Endothelial cell of umbilical vein (primary cell): ENCODE measurements at regions not wholly inside any gene's neighbourhood (a gene's known extent, or its start where the extent isn't known, plus 50 kb on each side); places are given as distances from the start of the nearest gene placed in this dataset.

Experiments used
- BruUV-seq: library from RNA; stranded (reverse); fragments of 400-500 nt; replicated peaks from 2 replicates; lab custom pipeline; 2021; lab: Mats Ljungman, UMichigan
- CTCF ChIA-PET: fragments of 300-600, 350-600 bp; sonication (Branson Sonifier 250); formaldehyde crosslinking; loops from one replicate; lab custom pipeline; 2021; ENCODE audit warnings: antibody characterized with exemption, inconsistent platforms; lab: Charles Lee
- POLR2A ChIA-PET: fragments of 300-600, 350-600 bp; sonication (Branson Sonifier 250); formaldehyde crosslinking; loops from one replicate; lab custom pipeline; 2021; ENCODE audit warnings: antibody characterized with exemption, inconsistent platforms; lab: Charles Lee
- DNase-seq: peaks from one replicate; pipeline ENCODE4 v3.0.0-alpha.2; 2011; ENCODE audit warnings: low read depth, low spot score
- FAIRE-seq: peaks from 2 replicates; lab custom pipeline; 2011; peaks lifted over from hg19 to GRCh38; lab: Jason Lieb, UNC
- H2AFZ ChIP-seq: 2 replicates; pipeline ENCODE4 v1.6.0; 2012; ENCODE audit warnings: low read depth, low read length, control low read depth, inconsistent platforms
- H3K27ac ChIP-seq: 2 replicates; pipeline ENCODE4 v1.5.1; 2011; ENCODE audit warnings: low read depth, mild to moderate bottlenecking, control low read depth, low read length, moderate library complexity; ENCODE audit not compliant: insufficient read depth
- H3K27me3 ChIP-seq, 2 experiments: 2 replicates each; pipeline versions ENCODE4 v1.6.0 to v1.6.1; 2011; ENCODE audit warnings: low read length in 2 of 2, mixed read lengths in 1 of 2; ENCODE audit not compliant: control insufficient read depth in 2 of 2, insufficient read depth in 2 of 2
- H3K36me3 ChIP-seq, 2 experiments: 2 replicates in 1 of 2; 3 replicates in 1 of 2; pipeline ENCODE4 v1.5.1; 2011; ENCODE audit warnings: low read length in 2 of 2, mild to moderate bottlenecking in 1 of 2, moderate library complexity in 1 of 2; ENCODE audit not compliant: control insufficient read depth in 2 of 2, insufficient read depth in 2 of 2; ENCODE audit errors: extremely low read depth in 1 of 2
- H3K4me1 ChIP-seq: 3 replicates; pipeline ENCODE4 v1.5.1; 2011; ENCODE audit warnings: mild to moderate bottlenecking, low read length; ENCODE audit not compliant: control insufficient read depth, insufficient read depth; ENCODE audit errors: extremely low read depth
- H3K4me2 ChIP-seq: 2 replicates; pipeline ENCODE4 v1.6.1; 2011; ENCODE audit warnings: low read length, control low read depth, mixed read lengths; ENCODE audit not compliant: insufficient read depth
- H3K4me3 ChIP-seq, 3 experiments: fragments of 200-600 bp in 1 of 3; sonication (generic), shearing (Covaris generic) in 1 of 3; replicated peaks in 1 of 3; 2 replicates each; pipeline ENCODE4 v1.5.1; 2011 to 2016; ENCODE audit warnings: control low read depth in 3 of 3, low read length in 3 of 3, mild to moderate bottlenecking in 2 of 3, inconsistent platforms in 1 of 3, low read depth in 1 of 3, moderate library complexity in 1 of 3; ENCODE audit not compliant: insufficient read depth in 1 of 3
- H3K79me2 ChIP-seq: 2 replicates; pipeline ENCODE4 v1.6.0; 2012; ENCODE audit warnings: low read length, inconsistent platforms; ENCODE audit not compliant: control insufficient read depth, insufficient read depth
- H3K9ac ChIP-seq: replicated peaks from 2 replicates; pipeline ENCODE3; 2011; ENCODE audit warnings: low read length, control low read depth; ENCODE audit not compliant: insufficient read depth; ENCODE audit errors: extremely low read depth
- H3K9me1 ChIP-seq: replicated peaks from 3 replicates; pipeline ENCODE4 v1.6.0; 2011; ENCODE audit warnings: mild to moderate bottlenecking, low read length; ENCODE audit not compliant: control insufficient read depth, insufficient read depth; ENCODE audit errors: extremely low read depth
- H3K9me3 ChIP-seq: replicated peaks from 2 replicates; pipeline ENCODE4 v1.5.1; 2012; ENCODE audit warnings: low read length, inconsistent platforms; ENCODE audit not compliant: control insufficient read depth, insufficient read depth
- H4K20me1 ChIP-seq: replicated peaks from 2 replicates; pipeline ENCODE3; 2011; ENCODE audit warnings: mild to moderate bottlenecking, low read length; ENCODE audit not compliant: control insufficient read depth, insufficient read depth; ENCODE audit errors: extremely low read depth
- CTCF ChIP-seq, 2 donors: IDR thresholded peaks; 1 replicate in 1 of 2; 2 replicates in 1 of 2; pipeline ENCODE4 v1.5.1; 2011; ENCODE audit warnings: low read length in 2 of 2, mild to moderate bottlenecking in 2 of 2, moderate library complexity in 2 of 2, control low read depth in 1 of 2, inconsistent platforms in 1 of 2, low read depth in 1 of 2; ENCODE audit not compliant: insufficient read depth in 1 of 2; ENCODE audit errors: extremely low read depth in 1 of 2
- FOS ChIP-seq: IDR thresholded peaks from 2 replicates; pipeline ENCODE4 v1.6.1; 2011; ENCODE audit warnings: mild to moderate bottlenecking, low read length, moderate library complexity, borderline replicate concordance; ENCODE audit not compliant: insufficient read depth
- GATA2 ChIP-seq: IDR thresholded peaks from 2 replicates; pipeline ENCODE4 v1.7.0; 2011; ENCODE audit warnings: low read depth, mild to moderate bottlenecking, moderate library complexity, mixed read lengths, low read length; ENCODE audit not compliant: insufficient read length, insufficient read depth
- JUN ChIP-seq: IDR thresholded peaks from 2 replicates; pipeline ENCODE4 v1.6.1; 2011; ENCODE audit warnings: borderline replicate concordance, low read depth; ENCODE audit not compliant: insufficient read length, insufficient read depth
- MYC ChIP-seq: IDR thresholded peaks from one replicate; pipeline ENCODE4 v1.6.1; 2011; ENCODE audit warnings: mild to moderate bottlenecking, low read depth, low read length
- dilution Hi-C: fragments of 300-500 bp; cut with MboI; formaldehyde crosslinking; loops from one replicate; pipeline ENCODE4 v1.15.0; 2019; ENCODE audit warnings: low sequenced_read_pairs; ENCODE audit not compliant: extremely low pct_ligation_motif_present
- intact Hi-C: fragments of 100-400 bp; cut with micrococcal nuclease; formaldehyde crosslinking; loops from one replicate; pipeline ENCODE4 v1.10.0; 2022

DNA sequence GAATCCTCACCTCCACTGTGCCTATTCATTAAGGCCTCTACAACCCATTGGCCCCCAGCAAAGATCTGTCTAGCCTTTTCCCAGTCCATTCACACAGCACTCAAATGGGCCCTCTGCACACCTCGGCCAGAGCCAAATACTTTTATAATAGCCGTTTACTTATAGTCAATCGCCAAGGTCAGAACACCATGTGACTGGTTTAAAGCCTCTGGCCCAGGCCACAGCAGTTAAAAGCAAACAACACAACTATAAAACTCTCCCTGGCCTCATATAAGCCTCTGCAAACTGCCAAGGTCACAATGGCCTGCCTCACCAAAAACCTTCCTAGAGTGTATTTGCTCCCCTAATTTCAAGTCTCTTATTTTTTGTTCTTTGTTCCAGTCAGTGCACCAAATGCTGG is 562.6 kb downstream of the CAAP1 start:
- Histone ChIP-seq H3K27ac (no peak overlapping the region), H3K27me3 (no peaks in the 10 kb centered on the region), H3K36me3 (no peaks in the 10 kb centered on the region), H3K4me3 (no peak overlapping the region), H3K4me1 (peaks cover 4% of the 10 kb centered on the region), H3K9me1 (no peaks in the 10 kb centered on the region), H4K20me1 (no peaks in the 10 kb centered on the region), H3K9me3 (no peaks in the 10 kb centered on the region), H3K9ac (no peak overlapping the region), H3K4me2 (no peak overlapping the region), H2AFZ (no peak overlapping the region), H3K79me2 (no peaks in the 10 kb centered on the region)
- TF ChIP-seq FOS (no peak), JUN (no peak), MYC (no peak), CTCF (IDR thresholded peaks at IDR 0.05; ENCODE audit: extremely low read depth in 1 of 2, insufficient read depth in 1 of 2, low read depth in 1 of 2, low read length in 2 of 2) (no peak)
- FAIRE-seq (no peak), DNase-seq (no peak)
- no TSS peak for BruUV-seq
- ChIA-PET POLR2A (no interaction called here), CTCF (no interaction called here)
- intact Hi-C loops (loop anchor here (10.0 kb wide), 1 partner anchor 655 kb away; the partner anchor contains the start of gene TUSC1), dilution Hi-C loops (no loop called here)

DNA sequence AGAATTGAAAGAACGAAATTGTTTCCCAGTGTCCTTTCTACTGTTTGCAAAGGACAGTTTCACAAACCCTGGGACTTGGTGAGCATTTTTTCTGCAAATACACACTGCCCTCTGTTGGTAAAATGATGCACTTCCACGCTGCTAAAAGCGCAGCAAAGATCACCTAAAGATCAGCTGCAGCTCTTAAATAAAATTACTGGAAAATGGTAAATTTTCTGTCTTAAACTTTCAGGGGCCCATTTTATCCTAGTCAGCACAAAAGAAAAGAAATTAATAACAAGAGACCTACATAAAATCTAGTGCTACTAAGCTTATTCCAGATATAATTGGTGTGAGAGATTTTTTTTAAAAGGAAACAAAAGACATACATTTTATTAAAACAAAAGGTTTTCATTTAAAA is 566.0 kb downstream of the CAAP1 start:
- H3K4me1 ChIP-seq = peaks cover 4% of the 10 kb centered on the region
- CTCF ChIA-PET = interaction anchor here (0.5 to 3.8 kb wide), 47 partner anchors 9 to 648 kb away, joined by 3 to 67 read pairs (median 4); partner anchors contain the start of gene TUSC1
- no peaks in the 10 kb centered on the region for H3K27me3 ChIP-seq
- no peaks in the 10 kb centered on the region for H3K79me2 ChIP-seq
- no peaks in the 10 kb centered on the region for H3K36me3 ChIP-seq
- dilution Hi-C loops = no loop called here
- DNase-seq (peak; percentile 83), FAIRE-seq (peak; percentile 87)
- H3K9me1 ChIP-seq = no peaks in the 10 kb centered on the region
- peak overlapping the region; percentile 82 for H2AFZ ChIP-seq
- TF ChIP-seq CTCF (IDR thresholded peaks at IDR 0.05; ENCODE audit: extremely low read depth in 1 of 2, insufficient read depth in 1 of 2, low read depth in 1 of 2, low read length in 2 of 2) (peak; percentile 64 to 69), GATA2 (no peak)
- BruUV-seq = no TSS peak
- H3K4me3 ChIP-seq = no peak overlapping the region
- POLR2A ChIA-PET = no interaction called here
- no peaks in the 10 kb centered on the region for H4K20me1 ChIP-seq
- no peaks in the 10 kb centered on the region for H3K9me3 ChIP-seq
- no peak overlapping the region for H3K9ac ChIP-seq
- no peak overlapping the region for H3K27ac ChIP-seq
- no peak overlapping the region for H3K4me2 ChIP-seq
- intact Hi-C loops = loop anchor here (1.0 to 10.0 kb wide), 4 partner anchors 64 to 652 kb away; partner anchors contain the start of gene TUSC1
